Hepatic stellate cell (primary cell): ENCODE measurements at regions not wholly inside any gene's neighbourhood (a gene's known extent, or its start where the extent isn't known, plus 50 kb on each side); places are given as distances from the start of the nearest gene placed in this dataset.

Experiments
- DNase-seq: peaks from one replicate; pipeline ENCODE4 v3.0.0; 2011; ENCODE audit warnings: low spot score

- no peak for DNase-seq
These were observed 1078.9 kb downstream of the SLITRK1 start for GRCh38 chr13:82803341-82803740.

GRCh38 chr13:82802528-82802927 lies 1079.7 kb downstream of the SLITRK1 start:
- no peak for DNase-seq

GRCh38 chr13:82800391-82800790 lies 1081.9 kb downstream of the SLITRK1 start:
- no peak for DNase-seq

- no peak for DNase-seq
These were observed 1084.4 kb downstream of the SLITRK1 start for GRCh38 chr13:82797876-82798275.

- no peak for DNase-seq
These were observed 1091.2 kb downstream of the SLITRK1 start for GRCh38 chr13:82791035-82791434.

GRCh38 chr13:82772816-82773215 lies 1109.5 kb downstream of the SLITRK1 start:
- no peak for DNase-seq

GRCh38 chr13:82766732-82767321 lies 1115.4 kb downstream of the SLITRK1 start:
- no peak for DNase-seq

- no peak for DNase-seq
These were observed 1124.2 kb downstream of the SLITRK1 start for GRCh38 chr13:82758044-82758443.

GRCh38 chr13:82751206-82751605 lies 1131.1 kb downstream of the SLITRK1 start:
- DNase-seq = no peak

GRCh38 chr13:82749551-82749950 lies 1132.7 kb downstream of the SLITRK1 start:
- no peak for DNase-seq

- no peak for DNase-seq
These were observed 1134.3 kb downstream of the SLITRK1 start for GRCh38 chr13:82747958-82748357.

GRCh38 chr13:82747291-82747690 lies 1135.0 kb downstream of the SLITRK1 start:
- no peak for DNase-seq

- DNase-seq = no peak
These were observed 1141.8 kb downstream of the SLITRK1 start for GRCh38 chr13:82740442-82740841.

GRCh38 chr13:82739881-82740280 lies 1142.4 kb downstream of the SLITRK1 start:
- DNase-seq = no peak

- no peak for DNase-seq
These were observed 1152.9 kb downstream of the SLITRK1 start for GRCh38 chr13:82729401-82729800.

- DNase-seq = no peak
These were observed 1161.3 kb downstream of the SLITRK1 start for GRCh38 chr13:82720986-82721385.

GRCh38 chr13:82719987-82720386 lies 1162.3 kb downstream of the SLITRK1 start:
- no peak for DNase-seq

GRCh38 chr13:82717249-82717648 lies 1165.0 kb downstream of the SLITRK1 start:
- no peak for DNase-seq

- DNase-seq = no peak
These were observed 1168.4 kb downstream of the SLITRK1 start for GRCh38 chr13:82713687-82714405.

- no peak for DNase-seq
These were observed 1179.8 kb downstream of the SLITRK1 start for GRCh38 chr13:82702513-82702912.

GRCh38 chr13:82701020-82701419 lies 1181.3 kb downstream of the SLITRK1 start:
- DNase-seq = no peak

GRCh38 chr13:82698941-82699340 lies 1183.3 kb downstream of the SLITRK1 start:
- no peak for DNase-seq

GRCh38 chr13:82698383-82698782 lies 1183.9 kb downstream of the SLITRK1 start:
- DNase-seq = no peak

- no peak for DNase-seq
These were observed 1188.7 kb downstream of the SLITRK1 start for GRCh38 chr13:82693607-82694006.
